H1 (cell line): ENCODE measurements at regions not wholly inside any gene's neighbourhood (a gene's known extent, or its start where the extent isn't known, plus 50 kb on each side); places are given as distances from the start of the nearest gene placed in this dataset.

Experiments
- CTCF ChIA-PET: fragments of 300-600 bp; sonication (Branson Sonifier 250); formaldehyde crosslinking; loops from one replicate; lab custom pipeline; 2021; ENCODE audit not compliant: partially characterized antibody; lab: Charles Lee
- POLR2A ChIA-PET: fragments of 300-600 bp; sonication (Branson Sonifier 250); formaldehyde crosslinking; loops from one replicate; lab custom pipeline; 2021; ENCODE audit warnings: inconsistent platforms; ENCODE audit not compliant: partially characterized antibody; lab: Charles Lee
- DNase-seq, 2 experiments: peaks; one replicate each; pipeline versions ENCODE4 v3.0.0 to v3.0.0-alpha.2; 2010 to 2022; ENCODE audit warnings: low spot score in 2 of 2, low read depth in 1 of 2, mixed read lengths in 1 of 2
- FAIRE-seq: peaks from 2 replicates; lab custom pipeline; 2011; peaks lifted over from hg19 to GRCh38; lab: Jason Lieb, UNC
- H2AFZ ChIP-seq: 2 replicates; pipeline ENCODE4 v1.8.1; 2012; ENCODE audit warnings: low read length, inconsistent platforms
- H2AK5ac ChIP-seq: 2 replicates; pipeline ENCODE4 v1.6.1; 2013; ENCODE audit warnings: low read depth, low read length
- H2BK120ac ChIP-seq: replicated peaks from 2 replicates; pipeline ENCODE3; 2013; ENCODE audit warnings: low read depth, low read length, inconsistent platforms
- H2BK12ac ChIP-seq: 2 replicates; pipeline ENCODE4 v1.6.1; 2013; ENCODE audit warnings: low read depth, low read length
- H2BK15ac ChIP-seq: 2 replicates; pipeline ENCODE4 v1.6.1; 2013; ENCODE audit warnings: low read length
- H2BK20ac ChIP-seq: 2 replicates; pipeline ENCODE4 v1.6.1; 2013; ENCODE audit warnings: low read length
- H2BK5ac ChIP-seq: 2 replicates; pipeline ENCODE4 v1.6.1; 2013; ENCODE audit warnings: low read depth, low read length
- H3K14ac ChIP-seq: 2 replicates; pipeline ENCODE4 v1.6.1; 2013; ENCODE audit warnings: inconsistent platforms; ENCODE audit not compliant: insufficient read length
- H3K18ac ChIP-seq: 2 replicates; pipeline ENCODE4 v1.6.1; 2013; ENCODE audit warnings: low read length; ENCODE audit errors: extremely low read depth
- H3K23ac ChIP-seq: 2 replicates; pipeline ENCODE4 v1.6.1; 2013; ENCODE audit warnings: inconsistent platforms; ENCODE audit not compliant: insufficient read length
- H3K23me2 ChIP-seq: 2 replicates; pipeline ENCODE4 v1.6.1; 2013; ENCODE audit warnings: low read depth, low read length
- H3K27ac ChIP-seq: 2 replicates; pipeline ENCODE4 v1.6.1; 2011; ENCODE audit warnings: low read depth, low read length, inconsistent platforms
- H3K27me3 ChIP-seq, 4 experiments: replicated peaks in 1 of 4; 1 replicate in 1 of 4; 2 replicates in 3 of 4; pipeline versions ENCODE4 v1.6.1 to v1.8.1; 2011 to 2013; ENCODE audit warnings: low read length in 3 of 4, mild to moderate bottlenecking in 3 of 4, inconsistent platforms in 2 of 4, mixed read lengths in 2 of 4, moderate library complexity in 1 of 4; ENCODE audit not compliant: control insufficient read depth in 3 of 4, insufficient read depth in 3 of 4; ENCODE audit errors: extremely low read depth in 1 of 4
- H3K36me3 ChIP-seq, 4 experiments: 2 replicates each; pipeline versions ENCODE4 v1.6.1 to v1.8.1; 2011 to 2013; ENCODE audit warnings: mild to moderate bottlenecking in 4 of 4, low read length in 3 of 4, moderate library complexity in 2 of 4, control low read depth in 1 of 4, inconsistent platforms in 1 of 4; ENCODE audit not compliant: insufficient read depth in 4 of 4, control insufficient read depth in 2 of 4
- H3K4ac ChIP-seq: replicated peaks from 2 replicates; pipeline ENCODE3; 2013; ENCODE audit warnings: low read length, low read depth, mixed read lengths, inconsistent platforms; ENCODE audit not compliant: insufficient read length
- H3K4me1 ChIP-seq, 4 experiments: replicated peaks in 1 of 4; 1 replicate in 1 of 4; 2 replicates in 3 of 4; pipeline versions ENCODE4 v1.6.1 to v1.8.1; 2011 to 2013; ENCODE audit warnings: low read length in 3 of 4, inconsistent platforms in 2 of 4, mixed read lengths in 1 of 4; ENCODE audit not compliant: insufficient read depth in 4 of 4, control insufficient read depth in 3 of 4
- H3K4me2 ChIP-seq, 2 experiments: 2 replicates each; pipeline versions ENCODE4 v1.6.1 to v1.8.1; 2011 to 2013; ENCODE audit warnings: low read depth in 2 of 2, low read length in 2 of 2, control low read depth in 1 of 2, inconsistent platforms in 1 of 2, mild to moderate bottlenecking in 1 of 2; ENCODE audit not compliant: insufficient read depth in 1 of 2
- H3K4me3 ChIP-seq, 4 experiments: fragments of 200-600, 300-600 bp in 1 of 4; sonication (generic), shearing (Covaris generic), sonication (Bioruptor Twin) in 1 of 4; 2 replicates each; pipeline versions ENCODE4 v1.5.1 to v1.8.1; 2011 to 2016; ENCODE audit warnings: low read length in 4 of 4, low read depth in 3 of 4, control low read depth in 2 of 4, inconsistent platforms in 2 of 4, mild to moderate bottlenecking in 2 of 4, mixed read lengths in 1 of 4, moderate library complexity in 1 of 4; ENCODE audit not compliant: insufficient read depth in 2 of 4; ENCODE audit errors: extremely low read depth in 1 of 4
- H3K56ac ChIP-seq: replicated peaks from 2 replicates; pipeline ENCODE3; 2013; ENCODE audit warnings: low read depth, mild to moderate bottlenecking, mixed read lengths, low read length, inconsistent platforms; ENCODE audit not compliant: insufficient read length
- H3K79me1 ChIP-seq: 2 replicates; pipeline ENCODE4 v1.6.1; 2013; ENCODE audit warnings: low read depth, low read length, control low read depth
- H3K79me2 ChIP-seq, 2 experiments: 2 replicates each; pipeline versions ENCODE4 v1.6.1 to v1.8.1; 2012 to 2013; ENCODE audit warnings: low read length in 2 of 2, mild to moderate bottlenecking in 2 of 2, inconsistent platforms in 1 of 2; ENCODE audit not compliant: insufficient read depth in 2 of 2, control insufficient read depth in 1 of 2
- H3K9ac ChIP-seq, 4 experiments: replicated peaks in 1 of 4; 1 replicate in 1 of 4; 2 replicates in 3 of 4; pipeline versions ENCODE4 v1.6.1 to v1.8.1; 2011 to 2013; ENCODE audit warnings: low read depth in 3 of 4, low read length in 3 of 4, control low read depth in 2 of 4, mild to moderate bottlenecking in 2 of 4, moderate library complexity in 2 of 4, inconsistent platforms in 1 of 4; ENCODE audit errors: extremely low read depth in 1 of 4
- H3K9me3 ChIP-seq, 2 experiments: 2 replicates each; pipeline versions ENCODE4 v1.6.1 to v1.8.1; 2012 to 2013; ENCODE audit warnings: mild to moderate bottlenecking in 2 of 2, moderate library complexity in 2 of 2, control low read depth in 1 of 2, inconsistent platforms in 1 of 2, low read depth in 1 of 2, low read length in 1 of 2, mixed read lengths in 1 of 2; ENCODE audit not compliant: insufficient read depth in 2 of 2
- H4K20me1 ChIP-seq, 2 experiments: replicated peaks in 1 of 2; 2 replicates each; pipeline versions ENCODE3 to v1.8.1; 2011 to 2013; ENCODE audit warnings: inconsistent platforms in 2 of 2, low read length in 2 of 2, mild to moderate bottlenecking in 1 of 2; ENCODE audit not compliant: insufficient read depth in 2 of 2, control insufficient read depth in 1 of 2
- H4K5ac ChIP-seq: 2 replicates; pipeline ENCODE4 v1.6.1; 2013; ENCODE audit warnings: low read length, low read depth, mixed read lengths, inconsistent platforms; ENCODE audit not compliant: insufficient read length
- H4K8ac ChIP-seq: 2 replicates; pipeline ENCODE4 v1.8.0; 2013; ENCODE audit warnings: mild to moderate bottlenecking, moderate library complexity, low read length, inconsistent platforms; ENCODE audit not compliant: insufficient read depth; ENCODE audit errors: extremely low read depth
- H4K91ac ChIP-seq: replicated peaks from 2 replicates; pipeline ENCODE3; 2013; ENCODE audit warnings: low read length, mixed read lengths, inconsistent platforms; ENCODE audit not compliant: insufficient read length
- EZH2 ChIP-seq: fragments of 200-600 bp; sonication (generic); IDR thresholded peaks from 2 replicates; pipeline ENCODE4 v1.7.1; 2012; ENCODE audit warnings: low read depth, mild to moderate bottlenecking, moderate library complexity, low read length, inconsistent platforms; ENCODE audit not compliant: severe bottlenecking
- POU5F1 ChIP-seq: IDR thresholded peaks from 2 replicates; pipeline ENCODE4 v1.6.1; 2011; ENCODE audit warnings: low read depth, mild to moderate bottlenecking, low read length, moderate library complexity
- WGBS, 2 experiments: shearing (Covaris generic) in 1 of 2; methylation state at CpG; one replicate each; pipeline versions ENCODE4 v1.1.6 to v1.1.7; 2013 to 2015; ENCODE audit warnings: low lambda C conversion rate in 2 of 2, mixed read lengths in 2 of 2, inconsistent platforms in 1 of 2, low coverage in 1 of 2, missing lambda C conversion rate in 1 of 2; ENCODE audit not compliant: insufficient replicate concordance in 2 of 2, insufficient coverage in 1 of 2, insufficient read length in 1 of 2; ENCODE audit errors: extremely low coverage in 1 of 2, missing lambda C conversion rate in 1 of 2; 5-methylcytosine and 5-hydroxymethylcytosine counted together

- FAIRE-seq = no peak
- H2BK15ac ChIP-seq = no peak overlapping the region
- no peaks in the 10 kb centered on the region for H3K79me1 ChIP-seq
- H3K36me3 ChIP-seq = no peaks in the 10 kb centered on the region
- CTCF ChIA-PET = no interaction called here
- TF ChIP-seq POU5F1 = no peak
- no peak for TF ChIP-seq EZH2
- DNase-seq = no peak
- H2BK20ac ChIP-seq = no peak overlapping the region
- H3K9me3 ChIP-seq = no peaks in the 10 kb centered on the region
- H3K4me2 ChIP-seq = no peak overlapping the region
- no peak overlapping the region for H3K56ac ChIP-seq
- no peaks in the 10 kb centered on the region for H3K79me2 ChIP-seq
- no peak overlapping the region for H3K14ac ChIP-seq
- no peak overlapping the region for H3K18ac ChIP-seq
- H3K9ac ChIP-seq = no peak overlapping the region
- POLR2A ChIA-PET = no interaction called here
- H3K4me3 ChIP-seq = no peak overlapping the region
- H3K27me3 ChIP-seq = no peaks in the 10 kb centered on the region
- H3K4ac ChIP-seq = no peak overlapping the region
- no peak overlapping the region for H3K27ac ChIP-seq
- no peak overlapping the region for H2AFZ ChIP-seq
- no peak overlapping the region for H2BK5ac ChIP-seq
- no peak overlapping the region for H2BK12ac ChIP-seq
- H4K8ac ChIP-seq = no peak overlapping the region
- H3K23me2 ChIP-seq = no peaks in the 10 kb centered on the region
- no peak overlapping the region for H2AK5ac ChIP-seq
- no peaks in the 10 kb centered on the region for H4K20me1 ChIP-seq
- no peak overlapping the region for H2BK120ac ChIP-seq
- no peak overlapping the region for H3K23ac ChIP-seq
- no peak overlapping the region for H4K91ac ChIP-seq
- no peaks in the 10 kb centered on the region for H3K4me1 ChIP-seq
- H4K5ac ChIP-seq = no peak overlapping the region
- 94% methylated on average over 3 of the region's 3 CpGs; no CpG with 5 or more reads in 1 of the 2 experiments for WGBS, 2 experiments
These were observed 1475.7 kb downstream of the REEP3 start for GRCh38 chr10:64996886-64997285.
